SK-N-SH treated with all-trans-retinoic acid at 6 μM for 48 hours (cell line): ENCODE measurements at regions not wholly inside any gene's neighbourhood (a gene's known extent, or its start where the extent isn't known, plus 50 kb on each side); places are given as distances from the start of the nearest gene placed in this dataset.

Source experiments
- ATAC-seq: fragments of 200-7000 bp; cut with Tn5 transposase; 3 replicates; pipeline ENCODE4 v1.9.1; 2020; ENCODE audit warnings: mild to moderate bottlenecking, moderate library complexity
- ARNTL ChIP-seq: fragments of 450-650 bp; formaldehyde crosslinking; IDR thresholded peaks from 2 replicates; pipeline ENCODE4 v1.5.0; 2020; ENCODE audit warnings: low read depth, mild to moderate bottlenecking, moderate library complexity, borderline replicate concordance
- BACH2 ChIP-seq: fragments of 250-450 bp; sonication (Bioruptor Pico); IDR thresholded peaks from 2 replicates; pipeline ENCODE4 v1.9.0; 2021; ENCODE audit warnings: mild to moderate bottlenecking, borderline replicate concordance
- CSRNP3 ChIP-seq: fragments of 250-450 bp; sonication (Bioruptor Pico); IDR thresholded peaks from 2 replicates; pipeline ENCODE4 v1.5.1; 2021; ENCODE audit warnings: mild to moderate bottlenecking, moderate library complexity
- ESRRG ChIP-seq: fragments of 250-450 bp; sonication (Bioruptor Pico); IDR thresholded peaks from 2 replicates; pipeline ENCODE4 v1.6.1; 2021; ENCODE audit warnings: mild to moderate bottlenecking
- ISL1 ChIP-seq: fragments of 250-450 bp; sonication (Bioruptor Pico); IDR thresholded peaks from 2 replicates; pipeline ENCODE4 v2.1.2; 2022; ENCODE audit warnings: mild to moderate bottlenecking, moderate library complexity
- OSR1 ChIP-seq: fragments of 250-450 bp; sonication (Bioruptor Pico); IDR thresholded peaks from 2 replicates; pipeline ENCODE4 v1.8.0; 2022; ENCODE audit warnings: moderate library complexity, mild to moderate bottlenecking, inconsistent platforms
- PATZ1 ChIP-seq: fragments of 250-450 bp; sonication (Bioruptor Pico); IDR thresholded peaks from 2 replicates; pipeline ENCODE4 v1.8.0; 2020; ENCODE audit warnings: mild to moderate bottlenecking, moderate library complexity, borderline replicate concordance
- POU6F1 ChIP-seq: fragments of 250-450 bp; sonication (Bioruptor Pico); IDR thresholded peaks from 2 replicates; pipeline ENCODE4 v1.8.0; 2021; ENCODE audit warnings: low read depth, mild to moderate bottlenecking, moderate library complexity, borderline replicate concordance
- PPARA ChIP-seq: fragments of 250-450 bp; sonication (Bioruptor Pico); IDR thresholded peaks from 2 replicates; pipeline ENCODE4 v1.5.0; 2020; ENCODE audit warnings: mild to moderate bottlenecking, borderline replicate concordance
- SNAI2 ChIP-seq: fragments of 250-450 bp; sonication (Bioruptor Pico); IDR thresholded peaks from 2 replicates; pipeline ENCODE4 v1.5.0; 2020; ENCODE audit warnings: mild to moderate bottlenecking, moderate library complexity
- TCF4 ChIP-seq: fragments of 250-450 bp; sonication (Bioruptor Pico); IDR thresholded peaks from 2 replicates; pipeline ENCODE4 v1.8.0; 2021; ENCODE audit warnings: mild to moderate bottlenecking, moderate library complexity, borderline replicate concordance
- TOX ChIP-seq: fragments of 250-450 bp; sonication (Bioruptor Pico); IDR thresholded peaks from 2 replicates; pipeline ENCODE4 v1.8.0; 2021; ENCODE audit warnings: mild to moderate bottlenecking, moderate library complexity, borderline replicate concordance
- TSHZ2 ChIP-seq: fragments of 250-450 bp; sonication (Bioruptor Pico); IDR thresholded peaks from 2 replicates; pipeline ENCODE4 v1.5.0; 2020; ENCODE audit warnings: mild to moderate bottlenecking, moderate library complexity
- ZC3H10 ChIP-seq: fragments of 250-450 bp; sonication (Bioruptor Pico); IDR thresholded peaks from 2 replicates; pipeline ENCODE4 v1.5.1; 2021; ENCODE audit warnings: mild to moderate bottlenecking, moderate library complexity
- ZFP3 ChIP-seq: fragments of 250-450 bp; sonication (Bioruptor Pico); IDR thresholded peaks from 2 replicates; pipeline ENCODE4 v1.5.0; 2020; ENCODE audit warnings: mild to moderate bottlenecking, moderate library complexity
- ZNF565 ChIP-seq: fragments of 450-650 bp; formaldehyde crosslinking; conservative IDR thresholded peaks from 2 replicates; pipeline ENCODE4 v1.5.0; 2020; ENCODE audit warnings: low read depth, mild to moderate bottlenecking, moderate library complexity
- ZNF70 ChIP-seq: fragments of 450-650 bp; formaldehyde crosslinking; IDR thresholded peaks from 2 replicates; pipeline ENCODE4 v1.5.0; 2020; ENCODE audit warnings: mild to moderate bottlenecking, moderate library complexity
- ZNF8 ChIP-seq: fragments of 450-650 bp; formaldehyde crosslinking; IDR thresholded peaks from 2 replicates; pipeline ENCODE4 v1.5.0; 2020; ENCODE audit warnings: mild to moderate bottlenecking, moderate library complexity
- TF ChIP-seq, protein P1 (sequence below): fragments of 250-450 bp; sonication (Bioruptor Pico); IDR thresholded peaks from 2 replicates; pipeline ENCODE4 v1.5.1; 2020; ENCODE audit warnings: low read depth, mild to moderate bottlenecking, moderate library complexity

- no peak for ATAC-seq
Observed at GRCh38 chr22:22951035-22951434, 63.4 kb downstream of the IGLL5 start.

DNA sequence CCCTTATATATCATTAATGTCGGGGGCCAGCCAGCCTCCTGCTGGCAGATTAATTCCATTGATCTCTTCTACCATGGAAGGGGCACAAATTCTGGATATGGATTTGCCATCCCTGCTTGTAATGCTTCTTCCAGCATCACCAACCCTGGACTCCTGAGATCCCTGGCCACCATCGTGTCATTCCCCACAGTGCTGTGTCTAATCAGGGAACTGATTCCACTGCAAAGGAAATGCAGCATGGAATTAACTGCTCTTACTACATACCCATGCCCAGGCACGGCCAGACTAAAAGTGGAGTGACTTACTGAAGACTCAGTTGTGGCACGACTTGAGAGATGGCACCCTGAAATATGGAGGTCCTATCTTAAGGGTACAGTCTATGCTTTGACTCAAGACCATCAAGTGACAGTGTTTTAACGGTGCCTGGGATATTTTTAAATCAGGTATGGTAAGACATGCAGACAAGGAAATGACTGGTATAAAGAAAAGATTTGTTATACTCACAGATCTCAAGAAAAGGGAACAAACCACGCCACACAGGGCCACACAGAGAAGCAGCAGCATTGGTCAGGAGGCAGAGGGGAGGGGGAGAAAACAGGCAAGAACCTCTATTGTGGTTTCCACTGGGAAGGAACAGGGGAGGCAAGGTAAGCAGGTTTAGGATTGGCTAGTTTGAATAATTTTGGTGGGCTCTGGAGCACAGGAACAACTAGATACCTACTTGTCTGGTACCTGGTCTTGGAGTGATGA lies 65.1 kb downstream of the IGLL5 start:
- ATAC-seq: no peak
- TF ChIP-seq TSHZ2 (CRISPR knock-in tag) (no peak), ZC3H10 (no peak), SNAI2 (CRISPR knock-in tag) (no peak), PPARA (CRISPR knock-in tag) (no peak), ZNF8 (CRISPR knock-in tag) (no peak)
- TF ChIP-seq, protein P1, sequence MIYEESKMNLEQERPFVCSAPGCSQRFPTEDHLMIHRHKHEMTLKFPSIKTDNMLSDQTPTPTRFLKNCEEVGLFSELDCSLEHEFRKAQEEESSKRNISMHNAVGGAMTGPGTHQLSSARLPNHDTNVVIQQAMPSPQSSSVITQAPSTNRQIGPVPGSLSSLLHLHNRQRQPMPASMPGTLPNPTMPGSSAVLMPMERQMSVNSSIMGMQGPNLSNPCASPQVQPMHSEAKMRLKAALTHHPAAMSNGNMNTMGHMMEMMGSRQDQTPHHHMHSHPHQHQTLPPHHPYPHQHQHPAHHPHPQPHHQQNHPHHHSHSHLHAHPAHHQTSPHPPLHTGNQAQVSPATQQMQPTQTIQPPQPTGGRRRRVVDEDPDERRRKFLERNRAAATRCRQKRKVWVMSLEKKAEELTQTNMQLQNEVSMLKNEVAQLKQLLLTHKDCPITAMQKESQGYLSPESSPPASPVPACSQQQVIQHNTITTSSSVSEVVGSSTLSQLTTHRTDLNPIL (CRISPR knock-in tag): no peak

More at GRCh38 chr22:22951035-22951434, 63.4 kb downstream of the IGLL5 start:
- TF ChIP-seq OSR1 (no peak), ARNTL (CRISPR knock-in tag) (no peak), CSRNP3 (CRISPR knock-in tag) (no peak), ZNF70 (CRISPR knock-in tag) (no peak), POU6F1 (CRISPR knock-in tag) (no peak), ISL1 (CRISPR knock-in tag) (no peak), ZFP3 (no peak), ZC3H10 (no peak), ZNF565 (CRISPR knock-in tag) (no peak), TSHZ2 (CRISPR knock-in tag) (no peak), ZNF8 (CRISPR knock-in tag) (no peak), PPARA (CRISPR knock-in tag) (no peak), PATZ1 (CRISPR knock-in tag) (no peak), BACH2 (CRISPR knock-in tag) (no peak), ESRRG (CRISPR knock-in tag) (no peak), TCF4 (CRISPR knock-in tag) (no peak), SNAI2 (CRISPR knock-in tag) (no peak), TOX (CRISPR knock-in tag) (no peak)
- TF ChIP-seq, protein P1 (CRISPR knock-in tag): no peak
